ENCODE measurements at regions not wholly inside any gene's neighbourhood (a gene's known extent, or its start where the extent isn't known, plus 50 kb on each side); places are given as distances from the start of the nearest gene placed in this dataset.

- no peak for TF ChIP-seq CTCF (IDR thresholded peaks at IDR 0.05; ENCODE audit: insufficient read depth, low read length)
- TF ChIP-seq REST (IDR thresholded peaks at IDR 0.05; ENCODE audit: insufficient replicate concordance, low read depth), result no peak
- TF ChIP-seq GABPA (IDR thresholded peaks at IDR 0.05; ENCODE audit: low read depth), result no peak
- no peak for TF ChIP-seq POLR2AphosphoS5 (IDR thresholded peaks at IDR 0.05; ENCODE audit: low read depth)
- TF ChIP-seq SPI1 (IDR thresholded peaks at IDR 0.05; ENCODE audit: borderline replicate concordance, low read depth), result no peak
These were observed 301.5 kb downstream of the NDUFA10 start for GRCh38 chr2:239723486-239724193.
